ENCODE measurements at regions not wholly inside any gene's neighbourhood (a gene's known extent, or its start where the extent isn't known, plus 50 kb on each side); places are given as distances from the start of the nearest gene placed in this dataset.

GRCh38 chr1:166479052-166479631, 312.3 kb upstream of the FAM78B start (continued):
- no peak for TF ChIP-seq ZBTB33 (IDR thresholded peaks at IDR 0.05; ENCODE audit: extremely low read depth, insufficient replicate concordance, low read length)
- TF ChIP-seq POLR2AphosphoS5 (IDR thresholded peaks at IDR 0.05; ENCODE audit: low read depth, low read length): no peak
- TF ChIP-seq ELF1 (IDR thresholded peaks at IDR 0.05; ENCODE audit: borderline replicate concordance, low read depth): no peak
- TF ChIP-seq POLR2A (IDR thresholded peaks at IDR 0.05; ENCODE audit: borderline replicate concordance, extremely low read depth, insufficient read depth, insufficient read length): no peak

- ChIA-PET RAD21 (ENCODE audit: low non-redundant PET in 1 of 2, low total read pairs in 2 of 2, uncharacterized antibody in 2 of 2, unreplicated experiment in 2 of 2) (no interaction called here), CTCF (no interaction called here), POLR2A (no interaction called here)
- intact Hi-C loops (cut with micrococcal nuclease): no loop called here
- no peaks in the 10 kb centered on the region for H3K36me3 ChIP-seq (ENCODE audit: control insufficient read depth in 1 of 2, insufficient read depth in 2 of 2, low read length in 2 of 2)
- no peak overlapping the region for H2AFZ ChIP-seq (ENCODE audit: low read depth, low read length, poor library complexity, severe bottlenecking)
- no TSS peak for BruUV-seq (replicated peaks)
- TF ChIP-seq RAD21 (IDR thresholded peaks at IDR 0.05; ENCODE audit: low read depth) (no peak), SRF (IDR thresholded peaks at IDR 0.05; ENCODE audit: low read depth) (no peak), POLR2AphosphoS5 (IDR thresholded peaks at IDR 0.05; ENCODE audit: low read depth, low read length) (no peak), EGR1 (IDR thresholded peaks at IDR 0.05; ENCODE audit: low read depth) (no peak), EZH2 (IDR thresholded peaks at IDR 0.05) (no peak), ZFX (IDR thresholded peaks at IDR 0.05) (no peak), ZNF274 (IDR thresholded peaks at IDR 0.05; ENCODE audit: low read depth, low read length) (no peak), TCF7L2 (IDR thresholded peaks at IDR 0.05; ENCODE audit: borderline replicate concordance, extremely low read depth, insufficient read depth, insufficient read length) (no peak), CEBPB (IDR thresholded peaks at IDR 0.05; ENCODE audit: low read depth) (no peak), YY1 (IDR thresholded peaks at IDR 0.05; ENCODE audit: extremely low read depth, insufficient replicate concordance, low read depth, low read length) (no peak), REST (IDR thresholded peaks at IDR 0.05; ENCODE audit: low read depth) (no peak), JUND (IDR thresholded peaks at IDR 0.05) (no peak), CBX3 (IDR thresholded peaks at IDR 0.05; ENCODE audit: low read depth) (no peak), MAX (IDR thresholded peaks at IDR 0.05) (no peak), FOSL1 (IDR thresholded peaks at IDR 0.05; ENCODE audit: low read depth) (no peak), ZBTB33 (IDR thresholded peaks at IDR 0.05; ENCODE audit: extremely low read depth, insufficient replicate concordance, low read length) (no peak)
- H3K9me3 ChIP-seq (ENCODE audit: control insufficient read depth in 1 of 2, insufficient read depth in 1 of 2, low read depth in 1 of 2, low read length in 2 of 2): no peaks in the 10 kb centered on the region
- no peak overlapping the region for H3K27ac ChIP-seq (ENCODE audit: low read depth, low read length)
- H3K4me2 ChIP-seq (ENCODE audit: low read length): no peak overlapping the region
- no peaks in the 10 kb centered on the region for H3K79me2 ChIP-seq (ENCODE audit: insufficient read depth, low read length)
- H3K9me2 ChIP-seq (ENCODE audit: insufficient read depth): no peaks in the 10 kb centered on the region
- peaks cover 0 to 2% of the 10 kb centered on the region in 2 experiments; a peak in 1 of 4 replicates for H3K4me1 ChIP-seq (ENCODE audit: control insufficient read depth in 1 of 2, insufficient read depth in 2 of 2, low read length in 2 of 2)
- 0 out of 2 replicates have a peak, but pooled peaks cover 6% of the 10 kb centered on the region for H3K27me3 ChIP-seq (ENCODE audit: insufficient read depth, low read length)
- H4K20me1 ChIP-seq (ENCODE audit: insufficient read depth): no peaks in the 10 kb centered on the region
- DNase-seq (ENCODE audit: low read depth, low spot score) (no peak), ATAC-seq (no peak)
- no peak overlapping the region for H3K4me3 ChIP-seq (replicated peaks in 1 of 2; ENCODE audit: low read depth in 1 of 2, low read length in 2 of 2)
- no peak overlapping the region for H3K9ac ChIP-seq (ENCODE audit: low read length)
Observed at GRCh38 chr1:166484471-166484870, 317.7 kb upstream of the FAM78B start.
